ENCODE measurements at regions not wholly inside any gene's neighbourhood (a gene's known extent, or its start where the extent isn't known, plus 50 kb on each side); places are given as distances from the start of the nearest gene placed in this dataset.

- peaks cover 15% of the 10 kb centered on the region for H3K9me3 Mint-ChIP-seq
- H3K36me3 Mint-ChIP-seq (ENCODE audit: low read depth): no peaks in the 10 kb centered on the region
- no peaks in the 10 kb centered on the region for H3K4me1 Mint-ChIP-seq (ENCODE audit: low read depth)
- intact Hi-C loops (cut with micrococcal nuclease): no loop called here
- H3K27ac Mint-ChIP-seq: no peak overlapping the region
- H3K27me3 Mint-ChIP-seq (ENCODE audit: low read depth): no peaks in the 10 kb centered on the region
- DNase-seq (ENCODE audit: low spot score): no peak
- no peak overlapping the region for H3K4me3 Mint-ChIP-seq (ENCODE audit: low read depth)
Measured at GRCh38 chr6:165010556-165011535, 298.6 kb downstream of the C6orf118 start.

- Mint-ChIP-seq H3K4me3 (ENCODE audit: low read depth) (no peak overlapping the region), H3K27me3 (ENCODE audit: low read depth) (no peaks in the 10 kb centered on the region), H3K36me3 (ENCODE audit: low read depth) (no peaks in the 10 kb centered on the region), H3K9me3 (peaks cover 20% of the 10 kb centered on the region), H3K27ac (no peak overlapping the region), H3K4me1 (ENCODE audit: low read depth) (no peaks in the 10 kb centered on the region)
- intact Hi-C loops (cut with micrococcal nuclease): no loop called here
- DNase-seq (ENCODE audit: low spot score): no peak
Measured at GRCh38 chr6:165008971-165009370, 300.4 kb downstream of the C6orf118 start.

- Mint-ChIP-seq H3K36me3 (ENCODE audit: low read depth) (no peaks in the 10 kb centered on the region), H3K9me3 (peaks cover 28% of the 10 kb centered on the region), H3K4me3 (ENCODE audit: low read depth) (no peak overlapping the region), H3K4me1 (ENCODE audit: low read depth) (no peaks in the 10 kb centered on the region), H3K27me3 (ENCODE audit: low read depth) (no peaks in the 10 kb centered on the region), H3K27ac (no peak overlapping the region)
- DNase-seq (ENCODE audit: low spot score): no peak
- intact Hi-C loops (cut with micrococcal nuclease): no loop called here
Measured at GRCh38 chr6:165002866-165003265, 306.5 kb downstream of the C6orf118 start.

DNA sequence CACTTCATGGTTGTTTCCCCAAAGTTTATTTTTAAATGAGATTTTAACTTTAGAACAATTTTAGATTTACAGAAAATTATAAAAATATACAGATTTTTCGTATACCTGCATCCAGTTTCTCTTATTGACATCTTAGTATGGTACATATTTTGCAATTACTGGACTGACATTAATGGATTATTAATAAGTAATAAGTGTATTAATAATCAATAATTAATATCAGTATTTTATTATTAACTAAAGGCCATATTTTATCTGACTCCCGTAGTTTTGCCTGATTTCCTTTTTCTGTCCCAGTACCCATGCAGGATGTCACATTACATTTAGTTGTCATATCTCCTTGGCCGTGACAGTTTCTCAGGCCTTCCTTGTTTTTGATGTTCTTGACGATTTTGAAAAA, 307.0 kb downstream of the C6orf118 start:
- Mint-ChIP-seq H3K4me1 (ENCODE audit: low read depth) (no peaks in the 10 kb centered on the region), H3K4me3 (ENCODE audit: low read depth) (no peak overlapping the region), H3K36me3 (ENCODE audit: low read depth) (no peaks in the 10 kb centered on the region), H3K27ac (no peak overlapping the region), H3K27me3 (ENCODE audit: low read depth) (no peaks in the 10 kb centered on the region), H3K9me3 (peaks cover 26% of the 10 kb centered on the region)
- no peak for DNase-seq (ENCODE audit: low spot score)
- intact Hi-C loops (cut with micrococcal nuclease): no loop called here

- H3K36me3 Mint-ChIP-seq (ENCODE audit: low read depth): no peaks in the 10 kb centered on the region
- H3K4me1 Mint-ChIP-seq (ENCODE audit: low read depth): no peaks in the 10 kb centered on the region
- H3K9me3 Mint-ChIP-seq: peaks cover 26% of the 10 kb centered on the region
- intact Hi-C loops (cut with micrococcal nuclease): no loop called here
- H3K27ac Mint-ChIP-seq: no peak overlapping the region
- no peak overlapping the region for H3K4me3 Mint-ChIP-seq (ENCODE audit: low read depth)
- H3K27me3 Mint-ChIP-seq (ENCODE audit: low read depth): no peaks in the 10 kb centered on the region
- no peak for DNase-seq (ENCODE audit: low spot score)
Measured at GRCh38 chr6:165001502-165002157, 307.8 kb downstream of the C6orf118 start.

GRCh38 chr6:164998297-164998696, 311.1 kb downstream of the C6orf118 start:
- no peak for DNase-seq (ENCODE audit: low spot score)
- Mint-ChIP-seq H3K27ac (no peak overlapping the region), H3K9me3 (peaks cover 23% of the 10 kb centered on the region), H3K36me3 (ENCODE audit: low read depth) (no peaks in the 10 kb centered on the region), H3K27me3 (ENCODE audit: low read depth) (no peaks in the 10 kb centered on the region), H3K4me3 (ENCODE audit: low read depth) (no peak overlapping the region), H3K4me1 (ENCODE audit: low read depth) (no peaks in the 10 kb centered on the region)
- intact Hi-C loops (cut with micrococcal nuclease): no loop called here

- intact Hi-C loops (cut with micrococcal nuclease): no loop called here
- Mint-ChIP-seq H3K27me3 (ENCODE audit: low read depth) (no peaks in the 10 kb centered on the region), H3K27ac (no peak overlapping the region), H3K36me3 (ENCODE audit: low read depth) (no peaks in the 10 kb centered on the region), H3K9me3 (peaks cover 13% of the 10 kb centered on the region), H3K4me3 (ENCODE audit: low read depth) (no peak overlapping the region), H3K4me1 (ENCODE audit: low read depth) (no peaks in the 10 kb centered on the region)
- DNase-seq (ENCODE audit: low spot score): no peak
Measured at GRCh38 chr6:164996838-164997237, 312.6 kb downstream of the C6orf118 start.

DNA sequence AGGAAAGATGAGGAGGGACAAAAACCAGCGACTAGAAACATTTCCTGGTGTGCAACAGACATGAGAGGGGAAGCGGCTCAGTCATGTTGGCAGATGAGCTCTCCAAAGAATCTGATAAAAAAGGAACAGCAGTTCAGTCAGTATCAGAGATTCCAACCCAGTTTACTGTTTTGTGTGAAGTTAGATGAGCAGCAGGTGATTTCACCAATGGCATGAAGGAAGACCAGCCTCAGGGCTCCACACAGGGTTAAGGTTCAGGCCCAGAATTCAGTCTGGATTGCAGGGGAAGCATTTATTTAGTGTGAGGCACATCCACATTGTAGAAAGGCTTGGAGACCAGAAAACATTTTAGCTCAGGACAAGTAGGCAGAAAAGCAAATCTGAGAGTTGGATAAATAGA, 317.8 kb downstream of the C6orf118 start:
- no peak overlapping the region for H3K27ac Mint-ChIP-seq
- H3K36me3 Mint-ChIP-seq (ENCODE audit: low read depth): no peaks in the 10 kb centered on the region
- H3K4me1 Mint-ChIP-seq (ENCODE audit: low read depth): no peaks in the 10 kb centered on the region
- no peak overlapping the region for H3K4me3 Mint-ChIP-seq (ENCODE audit: low read depth)
- peaks cover 4% of the 10 kb centered on the region for H3K9me3 Mint-ChIP-seq
- DNase-seq (ENCODE audit: low spot score): no peak
- intact Hi-C loops (cut with micrococcal nuclease): no loop called here
- H3K27me3 Mint-ChIP-seq (ENCODE audit: low read depth): no peaks in the 10 kb centered on the region

DNA sequence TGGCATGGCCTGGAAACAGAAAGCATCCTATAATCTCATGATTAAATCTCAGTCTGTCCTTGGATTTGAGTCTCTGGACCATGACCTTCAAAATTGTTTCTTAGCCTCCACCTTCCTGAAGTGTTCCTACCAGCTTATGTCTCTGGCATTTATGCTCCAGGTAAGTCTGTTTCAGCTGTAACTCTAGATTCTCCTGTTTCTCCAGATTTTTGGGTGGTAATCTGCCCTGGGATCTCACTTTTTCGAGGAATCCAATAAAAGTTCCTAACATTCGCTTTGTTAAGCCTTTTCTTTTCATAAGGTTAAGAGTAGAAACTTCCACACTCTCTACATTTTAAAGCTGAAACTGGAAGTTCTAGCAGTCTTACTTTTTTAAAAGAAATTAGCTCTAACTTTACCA, 318.5 kb downstream of the C6orf118 start:
- no peaks in the 10 kb centered on the region for H3K4me1 Mint-ChIP-seq (ENCODE audit: low read depth)
- no peak for DNase-seq (ENCODE audit: low spot score)
- no peaks in the 10 kb centered on the region for H3K36me3 Mint-ChIP-seq (ENCODE audit: low read depth)
- no peak overlapping the region for H3K27ac Mint-ChIP-seq
- no peaks in the 10 kb centered on the region for H3K27me3 Mint-ChIP-seq (ENCODE audit: low read depth)
- peaks cover 4% of the 10 kb centered on the region for H3K9me3 Mint-ChIP-seq
- no peak overlapping the region for H3K4me3 Mint-ChIP-seq (ENCODE audit: low read depth)
- intact Hi-C loops (cut with micrococcal nuclease): no loop called here

DNA sequence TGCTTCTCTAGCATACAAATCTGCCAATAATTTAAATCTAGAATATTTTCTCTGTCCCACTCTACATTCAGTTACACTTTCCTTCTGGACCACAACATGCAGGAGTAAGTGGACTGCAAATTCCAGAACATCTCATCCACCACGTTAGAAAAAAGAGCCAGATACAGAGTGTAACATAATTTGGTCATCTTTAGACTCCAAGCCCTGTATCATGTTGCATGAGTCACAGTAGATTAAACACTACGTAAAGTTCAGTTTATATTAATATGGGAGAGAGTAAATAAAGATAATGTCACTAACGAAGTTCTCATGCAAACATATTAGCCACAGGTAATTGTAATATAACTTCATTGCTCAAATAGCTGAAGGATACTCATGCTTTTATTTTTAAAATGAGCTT, 327.0 kb downstream of the C6orf118 start:
- Mint-ChIP-seq H3K9me3 (peaks cover 23% of the 10 kb centered on the region), H3K27ac (no peak overlapping the region), H3K36me3 (ENCODE audit: low read depth) (no peaks in the 10 kb centered on the region), H3K27me3 (ENCODE audit: low read depth) (no peaks in the 10 kb centered on the region), H3K4me3 (ENCODE audit: low read depth) (no peak overlapping the region), H3K4me1 (ENCODE audit: low read depth) (no peaks in the 10 kb centered on the region)
- DNase-seq (ENCODE audit: low spot score): no peak
- intact Hi-C loops (cut with micrococcal nuclease): no loop called here

GRCh38 chr6:164967102-164967501, 342.3 kb downstream of the C6orf118 start:
- no peaks in the 10 kb centered on the region for H3K27me3 Mint-ChIP-seq (ENCODE audit: low read depth)
- intact Hi-C loops (cut with micrococcal nuclease): no loop called here
- no peak overlapping the region for H3K27ac Mint-ChIP-seq
- H3K36me3 Mint-ChIP-seq (ENCODE audit: low read depth): no peaks in the 10 kb centered on the region
- H3K4me3 Mint-ChIP-seq (ENCODE audit: low read depth): no peak overlapping the region
- no peaks in the 10 kb centered on the region for H3K4me1 Mint-ChIP-seq (ENCODE audit: low read depth)
- DNase-seq (ENCODE audit: low spot score): no peak
- H3K9me3 Mint-ChIP-seq: peaks cover 8% of the 10 kb centered on the region

DNA sequence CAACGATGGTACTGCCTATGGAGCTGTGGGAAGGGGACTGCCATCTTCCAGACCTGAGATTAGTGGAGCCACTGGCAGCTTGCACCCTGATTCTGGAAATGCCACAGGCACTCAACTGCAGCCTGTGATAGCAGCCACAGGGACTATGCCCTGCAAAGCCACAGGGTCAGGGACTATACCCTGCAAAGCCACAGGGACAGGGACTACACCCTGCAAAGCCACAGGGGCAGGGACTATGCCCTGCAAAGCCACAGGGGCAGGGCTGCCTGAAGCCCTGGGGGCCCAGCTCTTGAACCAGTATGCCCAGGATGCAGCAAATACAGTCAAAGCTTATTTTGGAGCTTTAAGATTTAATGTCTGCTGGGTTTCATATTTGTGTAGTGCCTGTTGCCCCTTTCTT, 346.6 kb downstream of the C6orf118 start:
- Mint-ChIP-seq H3K27me3 (ENCODE audit: low read depth) (no peaks in the 10 kb centered on the region), H3K9me3 (peaks cover 10% of the 10 kb centered on the region), H3K4me1 (ENCODE audit: low read depth) (no peaks in the 10 kb centered on the region), H3K36me3 (ENCODE audit: low read depth) (no peaks in the 10 kb centered on the region), H3K4me3 (ENCODE audit: low read depth) (no peak overlapping the region), H3K27ac (no peak overlapping the region)
- intact Hi-C loops (cut with micrococcal nuclease): no loop called here
- DNase-seq (ENCODE audit: low spot score): no peak

GRCh38 chr6:164947164-164947563, 362.2 kb downstream of the C6orf118 start:
- H3K4me1 Mint-ChIP-seq (ENCODE audit: low read depth): no peaks in the 10 kb centered on the region
- H3K27ac Mint-ChIP-seq: no peak overlapping the region
- H3K27me3 Mint-ChIP-seq (ENCODE audit: low read depth): no peaks in the 10 kb centered on the region
- H3K36me3 Mint-ChIP-seq (ENCODE audit: low read depth): no peaks in the 10 kb centered on the region
- intact Hi-C loops (cut with micrococcal nuclease): no loop called here
- no peak for DNase-seq (ENCODE audit: low spot score)
- H3K4me3 Mint-ChIP-seq (ENCODE audit: low read depth): no peak overlapping the region
- H3K9me3 Mint-ChIP-seq: peaks cover 10% of the 10 kb centered on the region
